Aorta (tissue), 5 donors: ENCODE measurements at regions not wholly inside any gene's neighbourhood (a gene's known extent, or its start where the extent isn't known, plus 50 kb on each side); places are given as distances from the start of the nearest gene placed in this dataset.
"Not testable (repeated sequence)": the region's sequence is repeated elsewhere in the genome, so short reads cannot be mapped to it uniquely, and the experiment has no call there.

ENCODE experiments used
- ATAC-seq: fragments of 200-7000 bp; cut with Tn5 transposase; one replicate; pipeline ENCODE4 v1.9.1; 2022; ENCODE audit warnings: moderate library complexity; ENCODE audit not compliant: low FRiP score
- DNase-seq, 2 donors: peaks; one replicate each; pipeline ENCODE4 v3.0.0-alpha.2; 2020
- H3K27ac ChIP-seq, 2 donors: one replicate each; pipeline ENCODE4 v1.5.1; 2013; ENCODE audit warnings: low read length in 2 of 2, mild to moderate bottlenecking in 2 of 2, moderate library complexity in 2 of 2, control low read depth in 1 of 2, inconsistent platforms in 1 of 2, low read depth in 1 of 2
- H3K27me3 ChIP-seq, 2 donors: one replicate each; pipeline ENCODE4 v1.6.1; 2013; ENCODE audit warnings: control low read depth in 1 of 2, low read length in 1 of 2, mild to moderate bottlenecking in 1 of 2, moderate library complexity in 1 of 2; ENCODE audit not compliant: insufficient read depth in 2 of 2, control insufficient read depth in 1 of 2
- H3K36me3 ChIP-seq, 2 donors: one replicate each; pipeline ENCODE4 v1.6.1; 2013; ENCODE audit warnings: control low read depth in 1 of 2, low read length in 1 of 2, mild to moderate bottlenecking in 1 of 2; ENCODE audit not compliant: insufficient read depth in 2 of 2, control insufficient read depth in 1 of 2
- H3K4me1 ChIP-seq, 2 donors: one replicate each; pipeline ENCODE4 v1.6.1; 2013; ENCODE audit warnings: low read length in 2 of 2, control low read depth in 1 of 2, mild to moderate bottlenecking in 1 of 2, moderate library complexity in 1 of 2; ENCODE audit not compliant: insufficient read depth in 2 of 2, control insufficient read depth in 1 of 2
- H3K4me3 ChIP-seq, 2 donors: one replicate each; pipeline ENCODE4 v1.5.1; 2013; ENCODE audit warnings: low read length in 2 of 2, control low read depth in 1 of 2, mild to moderate bottlenecking in 1 of 2
- H3K9me3 ChIP-seq: one replicate; pipeline ENCODE4 v1.6.1; 2013; ENCODE audit warnings: mild to moderate bottlenecking, low read length; ENCODE audit not compliant: control insufficient read depth
- WGBS, 2 donors: extraction: QIAGEN DNeasy Blood & Tissue Kit; methylation state at CpG; one replicate each; pipeline ENCODE4 v1.1.7; 2013; 5-methylcytosine and 5-hydroxymethylcytosine counted together
- intact Hi-C, 2 donors: fragments of 100-400 bp; cut with DNase I; formaldehyde crosslinking; loops; one replicate each; pipeline versions ENCODE4 v1.14.2 to v1.15.0; 2022
- donor health status: healthy with polysubstance abuse.
- donor health status: Bipolar disorder and iron deficiency.
- donor health status: DM: no; HTN: no; CAD: no.
- donor health status: DM: no; HTN: no; CAD: no.
- donor health status: DM: yes; HTN: yes; CAD: no.

DNA sequence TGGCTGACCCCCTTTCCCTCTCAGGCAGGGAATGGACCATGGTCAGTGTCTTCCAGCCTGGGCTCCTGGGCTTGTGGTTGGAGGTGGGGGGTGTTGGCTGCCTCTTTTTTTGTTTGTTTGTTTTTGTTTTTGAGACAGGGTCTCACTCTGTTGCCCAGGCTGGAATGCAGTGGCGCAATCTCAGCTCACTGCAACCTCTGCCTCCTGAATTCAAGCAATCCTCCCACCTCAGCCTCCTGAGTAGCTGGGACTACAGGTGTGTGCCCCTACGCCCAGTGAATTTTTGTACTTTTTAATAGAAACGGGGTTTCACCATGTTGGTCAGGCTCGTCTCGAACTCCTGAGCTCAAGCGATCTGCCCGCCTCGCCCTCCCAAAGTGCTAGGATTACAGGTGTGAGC is 465.8 kb downstream of the STK39 start:
- DNase-seq, ATAC-seq, H3K9me3 ChIP-seq, H3K27me3 ChIP-seq, H3K36me3 ChIP-seq, H3K4me1 ChIP-seq, intact Hi-C loops, H3K4me3 ChIP-seq, H3K27ac ChIP-seq: not testable (repeated sequence)
- 90 to 95% methylated on average over 8 of the region's 8 CpGs for WGBS, 2 donors

DNA sequence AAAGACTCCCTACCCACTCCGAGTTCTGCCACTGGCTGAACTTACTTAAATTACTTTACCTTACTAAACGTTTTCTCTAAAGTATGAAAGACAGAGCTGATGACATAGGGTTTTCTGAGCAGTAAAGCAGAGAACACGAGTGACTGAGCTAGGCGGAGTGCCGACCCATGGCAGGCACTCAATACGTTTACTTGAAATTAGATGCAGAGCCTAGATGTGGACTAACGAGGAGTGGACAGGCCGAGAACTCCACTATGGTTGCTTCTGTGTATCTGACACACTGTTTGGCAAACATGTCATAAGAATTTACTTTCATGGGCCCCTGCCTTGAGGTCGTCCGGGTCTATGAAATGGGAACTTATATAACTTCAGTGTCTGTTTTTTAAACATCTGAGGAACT is 471.0 kb downstream of the STK39 start:
- Histone ChIP-seq H3K36me3 (no peaks in the 10 kb centered on the region), H3K9me3 (no peaks in the 10 kb centered on the region), H3K4me3 (no peak overlapping the region), H3K27ac (no peak overlapping the region), H3K27me3 (no peaks in the 10 kb centered on the region), H3K4me1 (no peaks in the 10 kb centered on the region)
- DNase-seq (no peak), ATAC-seq (no peak)
- intact Hi-C loops: no loop called here
- 50 to 61% methylated on average over 10 of the region's 10 CpGs for WGBS, 2 donors

DNA sequence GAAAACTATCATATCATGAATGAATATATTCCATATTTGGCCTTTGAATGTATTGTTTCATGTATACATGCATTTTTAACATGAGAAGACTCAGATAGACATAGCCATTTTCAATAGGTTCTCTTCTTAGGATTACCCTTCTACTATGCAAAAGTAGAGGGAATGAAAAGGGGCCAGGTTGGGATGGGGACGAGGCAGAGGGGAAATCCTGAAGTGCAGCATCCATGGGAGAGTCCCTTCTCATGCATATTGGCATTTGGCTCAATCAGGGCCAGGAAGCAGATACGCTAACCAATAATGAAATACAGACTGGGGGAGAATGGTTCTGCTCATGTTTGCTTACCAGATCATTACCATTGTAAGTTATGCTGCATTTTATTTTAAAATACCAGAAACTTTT is 475.8 kb downstream of the STK39 start:
- H3K9me3 ChIP-seq: no peaks in the 10 kb centered on the region
- H3K4me1 ChIP-seq: no peaks in the 10 kb centered on the region
- intact Hi-C loops: no loop called here
- H3K27ac ChIP-seq: no peak overlapping the region
- WGBS, 2 donors: 82 to 87% methylated on average over 2 of the region's 2 CpGs
- no peak overlapping the region for H3K4me3 ChIP-seq
- H3K27me3 ChIP-seq: no peaks in the 10 kb centered on the region
- no peak for ATAC-seq
- DNase-seq: no peak
- H3K36me3 ChIP-seq: no peaks in the 10 kb centered on the region

DNA sequence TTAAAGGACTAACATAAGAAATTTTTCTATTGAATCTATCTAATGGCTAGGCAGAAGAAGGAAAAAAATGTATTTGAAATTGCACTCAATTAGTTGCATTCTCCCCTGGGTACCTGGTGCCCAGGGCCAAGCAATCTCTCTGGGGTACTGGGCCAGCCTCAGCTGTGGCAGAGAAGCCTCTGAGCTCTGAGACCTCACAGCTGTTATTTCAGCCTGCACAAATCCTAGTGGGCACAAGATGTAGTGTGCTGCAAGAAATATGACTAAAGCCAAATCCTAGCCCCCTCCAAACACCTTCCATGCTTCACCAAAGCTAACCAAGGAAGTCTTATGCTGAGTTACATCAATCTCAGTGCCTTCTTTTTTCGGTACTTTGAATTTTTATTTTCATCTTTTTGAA is 478.4 kb downstream of the STK39 start:
- no peak overlapping the region for H3K27ac ChIP-seq
- intact Hi-C loops: no loop called here
- no peaks in the 10 kb centered on the region for H3K36me3 ChIP-seq
- 90 to 91% methylated on average over 1 of the region's 1 CpG for WGBS, 2 donors
- no peak for DNase-seq
- no peak overlapping the region for H3K4me3 ChIP-seq
- no peaks in the 10 kb centered on the region for H3K4me1 ChIP-seq
- ATAC-seq: no peak
- H3K9me3 ChIP-seq: peaks cover 2% of the 10 kb centered on the region
- no peaks in the 10 kb centered on the region for H3K27me3 ChIP-seq

DNA sequence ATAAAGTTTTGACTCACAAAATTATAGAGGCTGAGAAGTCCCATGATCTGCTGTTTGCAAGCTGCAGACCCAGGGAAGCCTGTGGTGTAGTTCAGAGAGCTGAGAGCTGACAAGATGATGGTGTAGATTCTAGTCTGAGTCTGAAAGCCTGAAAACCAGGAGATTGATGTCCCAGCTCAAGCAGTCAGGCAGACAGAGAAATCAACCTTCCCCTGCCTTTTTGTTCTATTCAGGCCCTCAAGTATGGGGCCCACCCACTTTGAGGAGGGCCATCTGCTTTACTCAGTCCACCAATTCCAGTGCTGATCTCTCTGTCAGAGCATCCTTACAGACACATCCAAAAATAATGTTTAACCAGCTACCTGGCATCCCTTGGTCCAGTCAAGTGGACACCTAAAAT is 479.6 kb downstream of the STK39 start:
- H3K9me3 ChIP-seq: peaks cover 2% of the 10 kb centered on the region
- H3K4me1 ChIP-seq: no peaks in the 10 kb centered on the region
- no peak overlapping the region for H3K27ac ChIP-seq
- ATAC-seq (no peak), DNase-seq (no peak)
- no peaks in the 10 kb centered on the region for H3K27me3 ChIP-seq
- H3K36me3 ChIP-seq: no peaks in the 10 kb centered on the region
- intact Hi-C loops: no loop called here
- H3K4me3 ChIP-seq: no peak overlapping the region

DNA sequence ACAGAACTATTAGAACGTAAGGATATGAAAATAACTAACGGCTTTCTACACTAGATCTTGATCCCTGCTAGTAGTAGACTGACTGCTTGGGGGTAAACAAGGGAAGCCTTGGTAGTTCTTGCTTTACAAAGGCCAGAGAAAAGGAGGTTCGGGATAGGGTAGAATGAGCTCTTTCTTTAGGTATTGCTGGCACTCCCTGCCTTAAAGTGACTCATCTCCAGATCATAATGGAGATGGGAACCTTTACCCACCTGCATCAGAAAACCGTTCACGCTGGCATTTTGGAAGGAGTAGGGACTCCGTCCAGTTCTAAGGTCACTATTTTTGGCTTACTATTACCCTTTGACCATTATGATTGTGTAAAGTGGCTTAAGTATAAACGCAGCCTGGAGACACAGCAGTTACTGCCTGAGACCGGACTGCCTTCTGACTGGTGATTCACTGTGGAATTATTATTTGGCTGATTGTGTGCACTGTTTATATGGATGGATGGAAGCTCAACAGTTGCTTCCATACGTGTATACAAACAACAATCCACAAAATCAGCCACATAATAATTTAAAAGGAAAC is 482.5 kb downstream of the STK39 start:
- Histone ChIP-seq H3K27me3 (no peaks in the 10 kb centered on the region), H3K4me1 (no peaks in the 10 kb centered on the region), H3K9me3 (peaks cover 2% of the 10 kb centered on the region), H3K4me3 (no peak overlapping the region), H3K27ac (no peak overlapping the region), H3K36me3 (no peaks in the 10 kb centered on the region)
- 88 to 92% methylated on average over 9 of the region's 9 CpGs for WGBS, 2 donors
- DNase-seq (no peak), ATAC-seq (no peak)
- intact Hi-C loops: no loop called here

DNA sequence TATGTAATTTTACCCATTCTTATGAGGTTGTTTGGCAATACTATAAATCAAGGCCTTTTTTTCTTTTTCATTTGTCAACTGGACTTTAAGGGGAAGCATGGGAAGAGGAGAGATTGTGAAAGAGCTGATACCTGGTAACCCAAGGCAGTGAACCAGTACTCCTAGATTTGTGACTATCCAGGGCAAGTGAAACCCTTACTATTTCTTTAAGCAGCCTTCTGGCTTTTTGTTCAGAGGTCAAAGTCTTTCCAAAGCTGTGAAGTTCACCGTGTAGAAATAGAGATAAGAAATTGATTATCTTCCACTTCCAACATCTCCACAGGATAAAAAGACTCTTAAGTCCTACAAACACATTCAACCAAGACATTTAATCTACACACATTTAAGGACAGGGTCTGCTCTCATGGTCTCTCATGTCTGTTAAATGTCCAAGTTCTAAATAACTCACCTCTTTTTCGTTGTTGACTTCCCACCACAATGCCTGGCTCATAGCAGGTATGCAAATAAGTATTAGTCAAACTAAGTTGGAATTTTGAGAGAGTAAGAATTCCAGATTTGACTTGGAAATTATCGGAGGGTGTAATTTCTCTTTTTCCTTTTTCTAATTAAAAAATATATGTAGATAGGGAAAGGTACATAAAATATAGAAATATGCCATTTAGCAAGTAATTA is 485.8 kb downstream of the STK39 start:
- WGBS, 2 donors: 69 to 73% methylated on average over 3 of the region's 3 CpGs
- no peaks in the 10 kb centered on the region for H3K27me3 ChIP-seq
- no peak for DNase-seq
- H3K4me3 ChIP-seq: no peak overlapping the region
- peaks cover 2% of the 10 kb centered on the region for H3K9me3 ChIP-seq
- no peaks in the 10 kb centered on the region for H3K4me1 ChIP-seq
- H3K27ac ChIP-seq: no peak overlapping the region
- intact Hi-C loops: no loop called here
- H3K36me3 ChIP-seq: no peaks in the 10 kb centered on the region
- ATAC-seq: no peak

DNA sequence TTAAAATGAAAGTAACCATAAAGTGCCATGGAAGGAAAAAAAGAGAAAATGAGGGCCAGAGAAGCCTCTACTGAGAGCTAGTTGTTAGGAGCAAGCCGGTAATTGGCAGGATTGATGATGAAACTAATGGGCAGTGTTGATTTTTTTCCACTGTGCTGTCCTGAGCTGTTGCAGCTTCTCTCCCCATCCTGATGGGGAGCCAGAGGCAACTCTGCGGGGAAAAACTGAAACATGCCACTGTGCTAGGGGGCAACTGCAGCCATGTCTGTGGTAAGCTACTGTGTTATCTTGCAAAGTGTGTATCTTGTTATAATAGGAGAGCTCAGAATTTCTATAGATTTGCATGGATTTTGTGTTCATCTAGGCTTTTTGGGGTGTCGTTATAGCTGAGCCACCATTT is 487.9 kb downstream of the STK39 start:
- WGBS, 2 donors: 95 to 97% methylated on average over 3 of the region's 3 CpGs
- no peak for ATAC-seq

DNA sequence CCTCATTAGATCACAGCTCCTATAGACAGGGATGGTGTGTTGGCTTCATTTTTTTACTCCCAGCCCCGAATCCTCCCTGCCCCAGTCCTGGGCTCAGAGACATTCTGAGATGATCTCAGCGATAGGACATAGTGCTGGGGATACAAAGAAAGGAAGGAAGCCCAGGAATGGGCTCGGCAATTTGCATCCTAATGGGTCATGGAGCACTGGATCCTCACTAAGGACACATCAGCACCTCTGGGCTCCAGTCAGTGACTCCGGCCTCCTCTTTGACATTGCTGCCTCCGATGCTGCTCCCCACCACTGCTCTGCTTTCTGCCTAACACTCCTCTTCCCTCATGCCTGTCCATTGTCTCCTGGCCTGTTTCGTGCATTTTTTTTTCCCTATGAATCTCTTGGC is 489.1 kb downstream of the STK39 start:
- no peaks in the 10 kb centered on the region for H3K9me3 ChIP-seq
- no peaks in the 10 kb centered on the region for H3K4me1 ChIP-seq
- no peaks in the 10 kb centered on the region for H3K27me3 ChIP-seq
- DNase-seq (no peak), ATAC-seq (no peak)
- no peaks in the 10 kb centered on the region for H3K36me3 ChIP-seq
- no peak overlapping the region for H3K27ac ChIP-seq
- no peak overlapping the region for H3K4me3 ChIP-seq
- intact Hi-C loops: no loop called here
- 85 to 94% methylated on average over 5 to 6 of the region's 6 CpGs for WGBS, 2 donors

More for the DNA sequence above, 487.9 kb downstream of the STK39 start:
- intact Hi-C loops: no loop called here
- no peaks in the 10 kb centered on the region for H3K4me1 ChIP-seq
- no peaks in the 10 kb centered on the region for H3K27me3 ChIP-seq
- no peaks in the 10 kb centered on the region for H3K36me3 ChIP-seq
- no peak for DNase-seq
- H3K27ac ChIP-seq: no peak overlapping the region
- no peak overlapping the region for H3K4me3 ChIP-seq
- no peaks in the 10 kb centered on the region for H3K9me3 ChIP-seq
